ENCODE measurements at regions not wholly inside any gene's neighbourhood (a gene's known extent, or its start where the extent isn't known, plus 50 kb on each side); places are given as distances from the start of the nearest gene placed in this dataset.

- no peaks in the 10 kb centered on the region for H3K9me3 ChIP-seq (ENCODE audit: severe bottlenecking)
Observed at GRCh38 chr6:151704383-151704782, 103.1 kb upstream of the ESR1 start.

DNA sequence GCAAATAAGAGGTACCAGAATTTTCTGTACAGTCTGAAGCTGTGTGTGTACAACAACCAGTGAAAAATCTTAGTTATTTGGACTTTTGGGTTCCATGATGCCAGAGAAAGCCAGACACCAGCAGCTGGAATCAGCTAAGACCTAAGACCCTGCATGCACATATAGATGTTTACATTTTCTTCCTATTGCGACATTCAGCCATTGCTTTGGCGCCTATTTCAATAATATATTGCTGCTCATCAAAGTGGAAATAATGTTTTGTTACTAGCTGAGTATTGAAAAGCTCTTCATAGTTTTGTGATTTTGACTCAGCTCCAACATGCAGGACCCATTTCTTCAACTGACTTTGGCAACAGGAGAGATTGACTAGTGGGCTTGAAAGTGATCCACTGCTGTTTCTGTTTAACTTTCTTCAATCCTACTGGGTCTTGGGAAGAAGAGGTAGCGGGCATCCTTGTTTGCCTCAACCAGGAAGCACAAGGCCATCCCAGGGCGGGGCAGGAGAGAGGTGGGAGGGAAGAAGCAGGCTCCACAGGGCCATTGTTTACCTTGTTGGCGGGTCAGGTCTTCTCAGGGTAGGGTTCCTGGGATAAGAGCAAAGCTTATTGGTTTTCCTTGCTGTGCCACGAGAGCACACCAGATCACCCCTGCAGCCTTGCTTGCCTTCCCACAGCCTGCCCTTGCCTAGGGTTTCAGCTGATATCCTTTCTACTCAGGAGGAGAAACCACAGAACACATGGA is 101.3 kb upstream of the ESR1 start:
- TF ChIP-seq, protein P1, sequence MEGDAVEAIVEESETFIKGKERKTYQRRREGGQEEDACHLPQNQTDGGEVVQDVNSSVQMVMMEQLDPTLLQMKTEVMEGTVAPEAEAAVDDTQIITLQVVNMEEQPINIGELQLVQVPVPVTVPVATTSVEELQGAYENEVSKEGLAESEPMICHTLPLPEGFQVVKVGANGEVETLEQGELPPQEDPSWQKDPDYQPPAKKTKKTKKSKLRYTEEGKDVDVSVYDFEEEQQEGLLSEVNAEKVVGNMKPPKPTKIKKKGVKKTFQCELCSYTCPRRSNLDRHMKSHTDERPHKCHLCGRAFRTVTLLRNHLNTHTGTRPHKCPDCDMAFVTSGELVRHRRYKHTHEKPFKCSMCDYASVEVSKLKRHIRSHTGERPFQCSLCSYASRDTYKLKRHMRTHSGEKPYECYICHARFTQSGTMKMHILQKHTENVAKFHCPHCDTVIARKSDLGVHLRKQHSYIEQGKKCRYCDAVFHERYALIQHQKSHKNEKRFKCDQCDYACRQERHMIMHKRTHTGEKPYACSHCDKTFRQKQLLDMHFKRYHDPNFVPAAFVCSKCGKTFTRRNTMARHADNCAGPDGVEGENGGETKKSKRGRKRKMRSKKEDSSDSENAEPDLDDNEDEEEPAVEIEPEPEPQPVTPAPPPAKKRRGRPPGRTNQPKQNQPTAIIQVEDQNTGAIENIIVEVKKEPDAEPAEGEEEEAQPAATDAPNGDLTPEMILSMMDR (IDR thresholded peaks at IDR 0.05; ENCODE audit: low read depth, low read length): no peak
- Histone ChIP-seq H3K9me3 (ENCODE audit: severe bottlenecking) (no peaks in the 10 kb centered on the region), H3K27ac (no peak overlapping the region), H3K36me3 (no peaks in the 10 kb centered on the region), H3K4me3 (ENCODE audit: low read depth, low read length) (no peak overlapping the region), H3K27me3 (ENCODE audit: insufficient read depth, low read depth, severe bottlenecking) (no peaks in the 10 kb centered on the region)
- DNase-seq: no peak

More at GRCh38 chr6:151704383-151704782, 103.1 kb upstream of the ESR1 start:
- Histone ChIP-seq H3K27me3 (ENCODE audit: insufficient read depth, low read depth, severe bottlenecking) (no peaks in the 10 kb centered on the region), H3K36me3 (no peaks in the 10 kb centered on the region), H3K27ac (no peak overlapping the region), H3K4me3 (ENCODE audit: low read depth, low read length) (no peak overlapping the region)
- TF ChIP-seq, protein P1 (IDR thresholded peaks at IDR 0.05; ENCODE audit: low read depth, low read length): no peak
- no peak for DNase-seq

GRCh38 chr6:151709329-151709728 is 98.2 kb upstream of the ESR1 start:
- DNase-seq: no peak
- Histone ChIP-seq H3K36me3 (no peaks in the 10 kb centered on the region), H3K9me3 (ENCODE audit: severe bottlenecking) (peaks cover 3% of the 10 kb centered on the region), H3K27ac (no peak overlapping the region), H3K4me3 (ENCODE audit: low read depth, low read length) (no peak overlapping the region), H3K27me3 (ENCODE audit: insufficient read depth, low read depth, severe bottlenecking) (no peaks in the 10 kb centered on the region)
- TF ChIP-seq, protein P1 (IDR thresholded peaks at IDR 0.05; ENCODE audit: low read depth, low read length): no peak

GRCh38 chr6:151716526-151716932 is 91.0 kb upstream of the ESR1 start:
- DNase-seq: peak; percentile 81
- TF ChIP-seq, protein P1 (IDR thresholded peaks at IDR 0.05; ENCODE audit: low read depth, low read length): no peak

GRCh38 chr6:151719070-151719469 is 88.4 kb upstream of the ESR1 start:
- no peak for DNase-seq
- Histone ChIP-seq H3K9me3 (ENCODE audit: severe bottlenecking) (no peaks in the 10 kb centered on the region), H3K27ac (no peak overlapping the region), H3K36me3 (no peaks in the 10 kb centered on the region), H3K27me3 (ENCODE audit: insufficient read depth, low read depth, severe bottlenecking) (no peaks in the 10 kb centered on the region), H3K4me3 (ENCODE audit: low read depth, low read length) (no peak overlapping the region)
- TF ChIP-seq, protein P1 (IDR thresholded peaks at IDR 0.05; ENCODE audit: low read depth, low read length): no peak

More at GRCh38 chr6:151716526-151716932, 91.0 kb upstream of the ESR1 start:
- H3K27me3 ChIP-seq (ENCODE audit: insufficient read depth, low read depth, severe bottlenecking): no peaks in the 10 kb centered on the region
- no peaks in the 10 kb centered on the region for H3K36me3 ChIP-seq
- H3K4me3 ChIP-seq (ENCODE audit: low read depth, low read length): no peak overlapping the region
- H3K9me3 ChIP-seq (ENCODE audit: severe bottlenecking): peaks cover 3% of the 10 kb centered on the region
- H3K27ac ChIP-seq: peak overlapping the region; percentile 58

GRCh38 chr6:151721146-151721545 is 86.3 kb upstream of the ESR1 start:
- Histone ChIP-seq H3K4me3 (ENCODE audit: low read depth, low read length) (no peak overlapping the region), H3K9me3 (ENCODE audit: severe bottlenecking) (no peaks in the 10 kb centered on the region), H3K36me3 (no peaks in the 10 kb centered on the region), H3K27ac (peak overlapping the region; percentile 65), H3K27me3 (ENCODE audit: insufficient read depth, low read depth, severe bottlenecking) (no peaks in the 10 kb centered on the region)
- DNase-seq: no peak
- TF ChIP-seq, protein P1 (IDR thresholded peaks at IDR 0.05; ENCODE audit: low read depth, low read length): no peak

Measured in WERI-Rb-1 (cell line).